NT2/D1 (cell line): ENCODE measurements at regions not wholly inside any gene's neighbourhood (a gene's known extent, or its start where the extent isn't known, plus 50 kb on each side); places are given as distances from the start of the nearest gene placed in this dataset.
"Not testable (repeated sequence)": the region's sequence is repeated elsewhere in the genome, so short reads cannot be mapped to it uniquely, and the experiment has no call there.

Experiments
- DNase-seq: peaks from one replicate; pipeline ENCODE4 v3.0.0-alpha.2; 2011; ENCODE audit warnings: low read depth, low spot score
- H3K27me3 ChIP-seq: 2 replicates; pipeline ENCODE4 v1.6.0; 2011; ENCODE audit warnings: mild to moderate bottlenecking; ENCODE audit not compliant: insufficient read length, insufficient read depth
- H3K36me3 ChIP-seq: 2 replicates; pipeline ENCODE4 v1.6.1; 2011; ENCODE audit warnings: mild to moderate bottlenecking, low read length, mixed read lengths; ENCODE audit not compliant: insufficient read depth, insufficient read length
- H3K4me1 ChIP-seq: 2 replicates; pipeline ENCODE4 v1.5.1; 2011; ENCODE audit not compliant: insufficient read depth, insufficient read length
- H3K4me3 ChIP-seq: 2 replicates; pipeline ENCODE4 v1.5.1; 2011; ENCODE audit warnings: low read depth; ENCODE audit not compliant: insufficient read length
- H3K9ac ChIP-seq: 2 replicates; pipeline ENCODE4 v1.6.0; 2011; ENCODE audit warnings: low read depth; ENCODE audit not compliant: insufficient read length
- H3K9me3 ChIP-seq: 2 replicates; pipeline ENCODE4 v1.5.1; 2011; ENCODE audit warnings: mild to moderate bottlenecking, low read length; ENCODE audit not compliant: insufficient read depth
- SUZ12 ChIP-seq: IDR thresholded peaks from 2 replicates; pipeline ENCODE4 v1.6.1; 2011; ENCODE audit not compliant: insufficient read length, insufficient read depth; ENCODE audit errors: extremely low read depth
- YY1 ChIP-seq: IDR thresholded peaks from 2 replicates; pipeline ENCODE4 v1.6.1; 2011; ENCODE audit not compliant: insufficient read length, insufficient read depth
- ZNF274 ChIP-seq: IDR thresholded peaks from 2 replicates; pipeline ENCODE4 v1.6.1; 2011; ENCODE audit warnings: mild to moderate bottlenecking, low read depth, low read length

GRCh38 chr3:22401499-22401898, 650.5 kb upstream of the ZNF385D start:
- Histone ChIP-seq H3K27me3 (no peaks in the 10 kb centered on the region), H3K4me3 (no peak overlapping the region), H3K36me3 (no peaks in the 10 kb centered on the region), H3K4me1 (no peaks in the 10 kb centered on the region), H3K9me3 (no peaks in the 10 kb centered on the region), H3K9ac (no peak overlapping the region)
- DNase-seq, result no peak
- TF ChIP-seq ZNF274 (no peak), YY1 (no peak), SUZ12 (no peak)

GRCh38 chr3:22414239-22414638, 663.2 kb upstream of the ZNF385D start:
- Histone ChIP-seq H3K4me1 (no peaks in the 10 kb centered on the region), H3K9me3 (peaks cover 19% of the 10 kb centered on the region; the same call in 1 of the 2 replicates), H3K27me3 (no peaks in the 10 kb centered on the region), H3K9ac (no peak overlapping the region), H3K36me3 (no peaks in the 10 kb centered on the region), H3K4me3 (no peak overlapping the region)
- no peak for DNase-seq
- TF ChIP-seq ZNF274, result no peak
- no peak for TF ChIP-seq YY1
- TF ChIP-seq SUZ12, result no peak

DNA sequence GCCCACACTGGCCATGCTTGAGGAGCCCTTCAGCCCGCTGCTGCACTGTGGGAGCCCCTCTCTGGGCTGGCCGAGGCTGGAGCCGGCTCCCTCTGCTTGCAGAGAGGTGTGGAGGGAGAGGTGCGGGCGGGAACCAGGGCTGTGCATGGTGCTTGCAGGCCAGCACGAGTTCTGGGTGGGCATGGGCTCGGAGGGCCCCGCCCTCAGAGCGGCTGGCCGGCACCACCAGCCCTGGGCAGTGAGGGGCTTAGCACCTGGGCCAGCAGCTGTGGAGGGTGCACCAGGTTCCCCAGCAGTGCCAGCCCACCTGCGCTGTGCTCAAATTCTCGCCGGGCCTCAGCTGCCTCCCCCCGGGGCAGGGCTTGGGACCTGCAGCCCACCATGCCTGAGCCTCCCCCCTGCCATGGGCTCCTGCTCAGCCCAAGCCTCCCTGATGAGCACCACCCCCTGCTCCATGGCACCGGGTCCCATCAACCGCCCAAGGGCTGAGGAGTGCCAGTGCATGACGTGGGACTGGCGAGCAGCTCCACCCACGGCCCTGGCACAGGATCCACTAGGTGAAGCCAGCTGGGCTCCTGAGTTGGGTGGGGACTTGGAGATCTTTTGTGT, 665.9 kb upstream of the ZNF385D start:
- H3K4me3 ChIP-seq, H3K9ac ChIP-seq, H3K36me3 ChIP-seq, H3K27me3 ChIP-seq, DNase-seq, H3K4me1 ChIP-seq: not testable (repeated sequence)
- peaks cover 19% of the 10 kb centered on the region; the same call in 1 of the 2 replicates for H3K9me3 ChIP-seq

GRCh38 chr3:22419261-22419660, 668.3 kb upstream of the ZNF385D start:
- no peak overlapping the region for H3K4me3 ChIP-seq
- no peaks in the 10 kb centered on the region for H3K4me1 ChIP-seq

DNA sequence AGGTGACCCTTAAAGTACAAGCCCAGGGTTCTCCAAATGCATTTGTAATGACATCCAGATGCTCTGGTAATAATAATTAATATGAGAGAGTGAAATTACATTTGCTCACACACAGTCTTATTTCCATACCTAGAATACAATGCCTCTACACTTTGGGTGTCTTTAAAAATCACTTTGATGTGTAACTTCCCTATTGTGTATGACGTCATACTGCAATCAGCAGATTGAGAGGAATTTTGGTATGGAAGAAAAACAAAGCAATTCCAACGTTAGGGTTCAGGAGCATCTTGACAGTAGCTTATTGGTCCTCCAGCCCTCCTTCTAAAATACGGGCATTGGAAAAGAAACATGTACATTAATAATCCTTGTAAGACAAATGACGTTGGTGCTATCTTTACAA, 670.6 kb upstream of the ZNF385D start:
- Histone ChIP-seq H3K4me3 (no peak overlapping the region), H3K9me3 (peaks cover 8% of the 10 kb centered on the region; the same call in 1 of the 2 replicates), H3K9ac (no peak overlapping the region), H3K4me1 (no peaks in the 10 kb centered on the region), H3K36me3 (no peaks in the 10 kb centered on the region), H3K27me3 (no peaks in the 10 kb centered on the region)
- TF ChIP-seq ZNF274 (no peak), SUZ12 (no peak), YY1 (no peak)
- DNase-seq, result no peak

More at GRCh38 chr3:22419261-22419660, 668.3 kb upstream of the ZNF385D start:
- peaks cover 19% of the 10 kb centered on the region; the same call in 1 of the 2 replicates for H3K9me3 ChIP-seq
- TF ChIP-seq ZNF274, result no peak
- TF ChIP-seq YY1, result no peak
- H3K36me3 ChIP-seq, result no peaks in the 10 kb centered on the region
- no peaks in the 10 kb centered on the region for H3K27me3 ChIP-seq
- DNase-seq, result no peak
- H3K9ac ChIP-seq, result no peak overlapping the region

- Histone ChIP-seq H3K4me3 (no peak overlapping the region), H3K36me3 (no peaks in the 10 kb centered on the region), H3K9me3 (no peaks in the 10 kb centered on the region), H3K9ac (no peak overlapping the region), H3K27me3 (no peaks in the 10 kb centered on the region), H3K4me1 (no peaks in the 10 kb centered on the region)
- no peak for DNase-seq
- TF ChIP-seq SUZ12 (no peak), YY1 (no peak), ZNF274 (no peak)
These were observed 680.3 kb upstream of the ZNF385D start for GRCh38 chr3:22431334-22431733.

- TF ChIP-seq ZNF274 (no peak), YY1 (no peak), SUZ12 (no peak)
- no peaks in the 10 kb centered on the region for H3K4me1 ChIP-seq
- H3K27me3 ChIP-seq, result no peaks in the 10 kb centered on the region
These were observed 688.6 kb upstream of the ZNF385D start for GRCh38 chr3:22439626-22440025.

GRCh38 chr3:22441711-22442110, 690.7 kb upstream of the ZNF385D start:
- no peak for TF ChIP-seq ZNF274
- no peak for TF ChIP-seq SUZ12
- TF ChIP-seq YY1, result no peak
- Histone ChIP-seq H3K9ac (no peak overlapping the region), H3K9me3 (no peaks in the 10 kb centered on the region), H3K4me3 (no peak overlapping the region), H3K4me1 (no peaks in the 10 kb centered on the region), H3K27me3 (no peaks in the 10 kb centered on the region), H3K36me3 (no peaks in the 10 kb centered on the region)
- no peak for DNase-seq

More at GRCh38 chr3:22439626-22440025, 688.6 kb upstream of the ZNF385D start:
- Histone ChIP-seq H3K9me3 (no peaks in the 10 kb centered on the region), H3K9ac (no peak overlapping the region), H3K4me3 (no peak overlapping the region), H3K36me3 (no peaks in the 10 kb centered on the region)
- no peak for DNase-seq
